ENCODE measurements at regions not wholly inside any gene's neighbourhood (a gene's known extent, or its start where the extent isn't known, plus 50 kb on each side); places are given as distances from the start of the nearest gene placed in this dataset.

DNA sequence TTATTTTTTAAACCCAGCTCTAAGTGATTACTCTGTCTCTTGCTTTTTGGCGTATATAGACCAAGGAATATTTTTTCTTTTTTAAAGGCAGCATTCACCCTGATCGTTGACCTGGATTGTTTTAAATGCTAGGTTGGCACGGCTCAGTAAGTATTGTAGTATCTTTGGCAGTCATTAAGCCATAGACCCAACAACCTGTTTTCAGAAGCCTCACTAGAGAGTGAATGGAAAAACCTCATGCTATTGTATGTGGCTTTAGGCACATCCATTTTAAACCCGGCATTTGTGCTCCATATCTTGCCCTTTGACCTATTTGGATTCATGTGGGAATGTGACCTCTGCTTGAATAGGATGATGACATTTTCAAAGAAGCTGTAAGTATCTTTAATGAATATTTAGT, 183.9 kb downstream of the SNCA start:
- H3K36me3 ChIP-seq (ENCODE audit: control insufficient read depth, low read length): no peaks in the 10 kb centered on the region
- no peaks in the 10 kb centered on the region for H3K27me3 ChIP-seq (ENCODE audit: control insufficient read depth, low read length)
- no peaks in the 10 kb centered on the region for H3K9me3 ChIP-seq (ENCODE audit: control insufficient read depth, insufficient read depth, low read length)
- no peaks in the 10 kb centered on the region for H3K79me2 ChIP-seq (ENCODE audit: control insufficient read depth, low read length)
- no peak overlapping the region for H3K4me3 ChIP-seq (ENCODE audit: low read length)
- H3F3A ChIP-seq (ENCODE audit: control insufficient read depth, insufficient read depth): no peaks in the 10 kb centered on the region
- no peak for TF ChIP-seq EZH2phosphoT487 (IDR thresholded peaks at IDR 0.05; ENCODE audit: borderline replicate concordance, low read length)
- TF ChIP-seq, protein P1, sequence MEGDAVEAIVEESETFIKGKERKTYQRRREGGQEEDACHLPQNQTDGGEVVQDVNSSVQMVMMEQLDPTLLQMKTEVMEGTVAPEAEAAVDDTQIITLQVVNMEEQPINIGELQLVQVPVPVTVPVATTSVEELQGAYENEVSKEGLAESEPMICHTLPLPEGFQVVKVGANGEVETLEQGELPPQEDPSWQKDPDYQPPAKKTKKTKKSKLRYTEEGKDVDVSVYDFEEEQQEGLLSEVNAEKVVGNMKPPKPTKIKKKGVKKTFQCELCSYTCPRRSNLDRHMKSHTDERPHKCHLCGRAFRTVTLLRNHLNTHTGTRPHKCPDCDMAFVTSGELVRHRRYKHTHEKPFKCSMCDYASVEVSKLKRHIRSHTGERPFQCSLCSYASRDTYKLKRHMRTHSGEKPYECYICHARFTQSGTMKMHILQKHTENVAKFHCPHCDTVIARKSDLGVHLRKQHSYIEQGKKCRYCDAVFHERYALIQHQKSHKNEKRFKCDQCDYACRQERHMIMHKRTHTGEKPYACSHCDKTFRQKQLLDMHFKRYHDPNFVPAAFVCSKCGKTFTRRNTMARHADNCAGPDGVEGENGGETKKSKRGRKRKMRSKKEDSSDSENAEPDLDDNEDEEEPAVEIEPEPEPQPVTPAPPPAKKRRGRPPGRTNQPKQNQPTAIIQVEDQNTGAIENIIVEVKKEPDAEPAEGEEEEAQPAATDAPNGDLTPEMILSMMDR (IDR thresholded peaks at IDR 0.05; ENCODE audit: low read depth, low read length, poor library complexity, severe bottlenecking): no peak
- no peaks in the 10 kb centered on the region for H4K20me1 ChIP-seq (ENCODE audit: control insufficient read depth, insufficient read depth, low read depth, low read length)
- H3K4me2 ChIP-seq (ENCODE audit: low read length): no peak overlapping the region
- no peaks in the 10 kb centered on the region for H3K4me1 ChIP-seq (ENCODE audit: control insufficient read depth, low read length)
- no peak overlapping the region for H3K27ac ChIP-seq (ENCODE audit: low read depth, low read length)
- H3K9me2 ChIP-seq (replicated peaks; ENCODE audit: control insufficient read depth, low read length): no peaks in the 10 kb centered on the region

DNA sequence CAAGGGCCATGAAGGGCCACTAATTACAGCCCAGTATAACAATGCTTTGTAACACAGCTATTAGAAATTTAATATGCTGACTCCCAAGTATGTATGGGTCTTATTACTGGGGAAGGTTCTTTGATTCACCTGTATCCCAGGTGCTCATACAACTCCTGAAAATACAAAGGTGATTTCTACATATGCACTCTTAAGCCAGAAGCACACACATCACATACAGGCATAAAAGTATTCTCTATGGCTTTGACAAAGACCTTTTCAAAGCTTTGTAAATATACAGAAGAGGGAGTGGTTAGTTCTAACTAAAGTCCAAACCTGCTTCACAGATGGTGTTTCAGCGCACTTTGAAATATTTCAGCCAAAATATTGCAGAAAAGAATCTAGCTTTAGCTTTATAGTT, 191.5 kb downstream of the SNCA start:
- no peak for TF ChIP-seq EZH2phosphoT487 (IDR thresholded peaks at IDR 0.05; ENCODE audit: borderline replicate concordance, low read length)
- TF ChIP-seq, protein P1 (IDR thresholded peaks at IDR 0.05; ENCODE audit: low read depth, low read length, poor library complexity, severe bottlenecking): no peak
- Histone ChIP-seq H3K27ac (ENCODE audit: low read depth, low read length) (no peak overlapping the region), H3K79me2 (ENCODE audit: control insufficient read depth, low read length) (no peaks in the 10 kb centered on the region), H3K36me3 (ENCODE audit: control insufficient read depth, low read length) (no peaks in the 10 kb centered on the region), H3K9me3 (ENCODE audit: control insufficient read depth, insufficient read depth, low read length) (no peaks in the 10 kb centered on the region), H3K4me2 (ENCODE audit: low read length) (no peak overlapping the region), H3K27me3 (ENCODE audit: control insufficient read depth, low read length) (no peaks in the 10 kb centered on the region), H4K20me1 (ENCODE audit: control insufficient read depth, insufficient read depth, low read depth, low read length) (no peaks in the 10 kb centered on the region), H3K4me1 (ENCODE audit: control insufficient read depth, low read length) (no peaks in the 10 kb centered on the region), H3K4me3 (ENCODE audit: low read length) (no peak overlapping the region), H3K9me2 (replicated peaks; ENCODE audit: control insufficient read depth, low read length) (no peaks in the 10 kb centered on the region), H3F3A (ENCODE audit: control insufficient read depth, insufficient read depth) (no peaks in the 10 kb centered on the region)

DNA sequence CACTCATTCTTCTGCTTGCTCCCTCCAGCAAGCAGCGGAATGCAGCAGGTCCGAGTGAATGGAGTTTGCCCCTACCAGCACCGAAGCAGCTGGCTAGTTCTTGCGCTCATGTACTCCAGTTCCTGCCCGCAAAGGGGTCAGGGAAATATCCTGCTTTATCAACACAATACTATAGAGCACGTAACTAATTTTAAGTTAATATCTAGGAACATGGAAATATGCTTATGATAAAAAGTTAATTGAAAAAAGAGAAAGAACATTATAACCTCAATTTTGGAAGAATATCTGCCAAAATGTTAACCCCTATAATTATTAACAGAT, 195.6 kb downstream of the SNCA start:
- Histone ChIP-seq H3K4me1 (ENCODE audit: control insufficient read depth, low read length) (no peaks in the 10 kb centered on the region), H3K36me3 (ENCODE audit: control insufficient read depth, low read length) (no peaks in the 10 kb centered on the region), H3K9me2 (replicated peaks; ENCODE audit: control insufficient read depth, low read length) (no peaks in the 10 kb centered on the region), H3K27me3 (ENCODE audit: control insufficient read depth, low read length) (no peaks in the 10 kb centered on the region), H3K4me2 (ENCODE audit: low read length) (no peak overlapping the region), H3K79me2 (ENCODE audit: control insufficient read depth, low read length) (no peaks in the 10 kb centered on the region), H3K4me3 (ENCODE audit: low read length) (no peak overlapping the region), H3K27ac (ENCODE audit: low read depth, low read length) (no peak overlapping the region), H3F3A (ENCODE audit: control insufficient read depth, insufficient read depth) (no peaks in the 10 kb centered on the region), H4K20me1 (ENCODE audit: control insufficient read depth, insufficient read depth, low read depth, low read length) (no peaks in the 10 kb centered on the region), H3K9me3 (ENCODE audit: control insufficient read depth, insufficient read depth, low read length) (no peaks in the 10 kb centered on the region)
- TF ChIP-seq EZH2phosphoT487 (IDR thresholded peaks at IDR 0.05; ENCODE audit: borderline replicate concordance, low read length): no peak
- TF ChIP-seq, protein P1 (IDR thresholded peaks at IDR 0.05; ENCODE audit: low read depth, low read length, poor library complexity, severe bottlenecking): no peak

Measured in DOHH2 (cell line).